ENCODE measurements at regions not wholly inside any gene's neighbourhood (a gene's known extent, or its start where the extent isn't known, plus 50 kb on each side); places are given as distances from the start of the nearest gene placed in this dataset.

DNA sequence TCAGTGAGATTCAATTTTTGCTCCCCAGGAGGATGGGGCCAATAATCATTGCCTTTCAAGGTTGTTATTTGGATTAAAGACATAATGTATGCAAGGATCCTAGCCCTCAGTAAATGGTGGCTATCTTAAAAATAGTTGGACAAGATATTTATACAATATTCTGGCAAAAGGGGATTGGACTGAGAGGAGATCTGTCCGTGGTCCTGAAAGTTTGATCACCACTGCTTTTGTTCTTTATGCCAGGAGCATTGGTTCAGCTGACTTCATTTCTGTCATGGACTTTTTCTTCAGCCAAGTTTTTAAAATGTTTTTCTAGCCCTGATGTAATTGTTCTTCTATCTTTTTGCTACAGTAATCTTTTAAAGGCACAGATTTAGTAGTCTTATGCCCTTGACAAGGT lies 70.2 kb upstream of the TCL1A start (continued):
- TF ChIP-seq, protein P1, sequence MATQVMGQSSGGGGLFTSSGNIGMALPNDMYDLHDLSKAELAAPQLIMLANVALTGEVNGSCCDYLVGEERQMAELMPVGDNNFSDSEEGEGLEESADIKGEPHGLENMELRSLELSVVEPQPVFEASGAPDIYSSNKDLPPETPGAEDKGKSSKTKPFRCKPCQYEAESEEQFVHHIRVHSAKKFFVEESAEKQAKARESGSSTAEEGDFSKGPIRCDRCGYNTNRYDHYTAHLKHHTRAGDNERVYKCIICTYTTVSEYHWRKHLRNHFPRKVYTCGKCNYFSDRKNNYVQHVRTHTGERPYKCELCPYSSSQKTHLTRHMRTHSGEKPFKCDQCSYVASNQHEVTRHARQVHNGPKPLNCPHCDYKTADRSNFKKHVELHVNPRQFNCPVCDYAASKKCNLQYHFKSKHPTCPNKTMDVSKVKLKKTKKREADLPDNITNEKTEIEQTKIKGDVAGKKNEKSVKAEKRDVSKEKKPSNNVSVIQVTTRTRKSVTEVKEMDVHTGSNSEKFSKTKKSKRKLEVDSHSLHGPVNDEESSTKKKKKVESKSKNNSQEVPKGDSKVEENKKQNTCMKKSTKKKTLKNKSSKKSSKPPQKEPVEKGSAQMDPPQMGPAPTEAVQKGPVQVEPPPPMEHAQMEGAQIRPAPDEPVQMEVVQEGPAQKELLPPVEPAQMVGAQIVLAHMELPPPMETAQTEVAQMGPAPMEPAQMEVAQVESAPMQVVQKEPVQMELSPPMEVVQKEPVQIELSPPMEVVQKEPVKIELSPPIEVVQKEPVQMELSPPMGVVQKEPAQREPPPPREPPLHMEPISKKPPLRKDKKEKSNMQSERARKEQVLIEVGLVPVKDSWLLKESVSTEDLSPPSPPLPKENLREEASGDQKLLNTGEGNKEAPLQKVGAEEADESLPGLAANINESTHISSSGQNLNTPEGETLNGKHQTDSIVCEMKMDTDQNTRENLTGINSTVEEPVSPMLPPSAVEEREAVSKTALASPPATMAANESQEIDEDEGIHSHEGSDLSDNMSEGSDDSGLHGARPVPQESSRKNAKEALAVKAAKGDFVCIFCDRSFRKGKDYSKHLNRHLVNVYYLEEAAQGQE (IDR thresholded peaks at IDR 0.05; ENCODE audit: borderline replicate concordance) = peak; percentile 96
- TF ChIP-seq, protein P1 (CRISPR knock-in tag; IDR thresholded peaks at IDR 0.05; ENCODE audit: low read depth) = peak; percentile 89
- peak; percentile 90 for TF ChIP-seq EHMT2 (IDR thresholded peaks at IDR 0.05)
- TF ChIP-seq KLF1 (tag; IDR thresholded peaks at IDR 0.05) = no peak

Data from K562 (cell line).